HCT116 (cell line): ENCODE measurements at regions not wholly inside any gene's neighbourhood (a gene's known extent, or its start where the extent isn't known, plus 50 kb on each side); places are given as distances from the start of the nearest gene placed in this dataset.

Experiments used
- ATF3 ChIP-seq: IDR thresholded peaks from 2 replicates; pipeline ENCODE4 v1.6.1; 2012
- CEBPB ChIP-seq: IDR thresholded peaks from 2 replicates; pipeline ENCODE4 v1.6.1; 2012; ENCODE audit warnings: low read depth
- EZH2 ChIP-seq: fragments of 200-600 bp; sonication (generic); IDR thresholded peaks from 2 replicates; pipeline ENCODE4 v1.6.1; 2017; ENCODE audit warnings: antibody characterized with exemption, mixed run types
- EZH2phosphoT487 ChIP-seq: fragments of 200-600 bp; IDR thresholded peaks from 2 replicates; pipeline ENCODE4 v1.6.1; 2018; ENCODE audit warnings: antibody characterized with exemption, borderline replicate concordance
- JUND ChIP-seq: IDR thresholded peaks from 2 replicates; pipeline ENCODE4 v1.6.1; 2012
- POLR2A ChIP-seq: IDR thresholded peaks from 2 replicates; pipeline ENCODE4 v1.7.0; 2011; ENCODE audit warnings: borderline replicate concordance; ENCODE audit not compliant: insufficient read depth, insufficient read length; ENCODE audit errors: extremely low read depth
- POLR2AphosphoS5 ChIP-seq: IDR thresholded peaks from 2 replicates; pipeline ENCODE4 v1.6.1; 2011; ENCODE audit warnings: mild to moderate bottlenecking, low read depth, low read length, moderate library complexity
- SIN3A ChIP-seq: IDR thresholded peaks from 2 replicates; pipeline ENCODE4 v1.6.1; 2012; ENCODE audit warnings: low read depth
- SP1 ChIP-seq: IDR thresholded peaks from 2 replicates; pipeline ENCODE4 v1.6.1; 2012; ENCODE audit warnings: low read depth
- YY1 ChIP-seq: IDR thresholded peaks from 2 replicates; pipeline ENCODE4 v1.6.1; 2011; ENCODE audit warnings: low read length, low read depth, moderate library complexity, mild to moderate bottlenecking; ENCODE audit not compliant: insufficient replicate concordance; ENCODE audit errors: extremely low read depth
- TF ChIP-seq, protein P1 (sequence below), 3 experiments: fragments of 200-600 bp in 1 of 3; sonication (generic) in 1 of 3; IDR thresholded peaks in 2 of 3; conservative IDR thresholded peaks in 1 of 3; 2 replicates each; pipeline ENCODE4 v1.5.1; 2012 to 2017; ENCODE audit warnings: low read depth in 2 of 3, low read length in 2 of 3, antibody characterized with exemption in 1 of 3, borderline replicate concordance in 1 of 3, control low read depth in 1 of 3, mild to moderate bottlenecking in 1 of 3, mixed read lengths in 1 of 3, mixed run types in 1 of 3, moderate library complexity in 1 of 3; ENCODE audit not compliant: insufficient read depth in 1 of 3
- TF ChIP-seq, protein P2 (sequence below): IDR thresholded peaks from 2 replicates; pipeline ENCODE4 v1.6.1; 2012; ENCODE audit warnings: low read depth

- TF ChIP-seq, protein P1, sequence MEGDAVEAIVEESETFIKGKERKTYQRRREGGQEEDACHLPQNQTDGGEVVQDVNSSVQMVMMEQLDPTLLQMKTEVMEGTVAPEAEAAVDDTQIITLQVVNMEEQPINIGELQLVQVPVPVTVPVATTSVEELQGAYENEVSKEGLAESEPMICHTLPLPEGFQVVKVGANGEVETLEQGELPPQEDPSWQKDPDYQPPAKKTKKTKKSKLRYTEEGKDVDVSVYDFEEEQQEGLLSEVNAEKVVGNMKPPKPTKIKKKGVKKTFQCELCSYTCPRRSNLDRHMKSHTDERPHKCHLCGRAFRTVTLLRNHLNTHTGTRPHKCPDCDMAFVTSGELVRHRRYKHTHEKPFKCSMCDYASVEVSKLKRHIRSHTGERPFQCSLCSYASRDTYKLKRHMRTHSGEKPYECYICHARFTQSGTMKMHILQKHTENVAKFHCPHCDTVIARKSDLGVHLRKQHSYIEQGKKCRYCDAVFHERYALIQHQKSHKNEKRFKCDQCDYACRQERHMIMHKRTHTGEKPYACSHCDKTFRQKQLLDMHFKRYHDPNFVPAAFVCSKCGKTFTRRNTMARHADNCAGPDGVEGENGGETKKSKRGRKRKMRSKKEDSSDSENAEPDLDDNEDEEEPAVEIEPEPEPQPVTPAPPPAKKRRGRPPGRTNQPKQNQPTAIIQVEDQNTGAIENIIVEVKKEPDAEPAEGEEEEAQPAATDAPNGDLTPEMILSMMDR (IDR thresholded peaks at IDR 0.05 in 2 of 3, conservative IDR thresholded peaks at IDR 0.05 in 1 of 3; ENCODE audit: borderline replicate concordance in 1 of 3, insufficient read depth in 1 of 3, low read depth in 2 of 3, low read length in 2 of 3), result no peak
- no peak for TF ChIP-seq YY1
- TF ChIP-seq POLR2A, result no peak
- no peak for TF ChIP-seq POLR2AphosphoS5
- no peak for TF ChIP-seq SP1
- TF ChIP-seq EZH2phosphoT487, result no peak
- TF ChIP-seq CEBPB, result no peak
- no peak for TF ChIP-seq JUND
- TF ChIP-seq SIN3A, result no peak
- no peak for TF ChIP-seq EZH2
- TF ChIP-seq ATF3, result no peak
- TF ChIP-seq, protein P2, sequence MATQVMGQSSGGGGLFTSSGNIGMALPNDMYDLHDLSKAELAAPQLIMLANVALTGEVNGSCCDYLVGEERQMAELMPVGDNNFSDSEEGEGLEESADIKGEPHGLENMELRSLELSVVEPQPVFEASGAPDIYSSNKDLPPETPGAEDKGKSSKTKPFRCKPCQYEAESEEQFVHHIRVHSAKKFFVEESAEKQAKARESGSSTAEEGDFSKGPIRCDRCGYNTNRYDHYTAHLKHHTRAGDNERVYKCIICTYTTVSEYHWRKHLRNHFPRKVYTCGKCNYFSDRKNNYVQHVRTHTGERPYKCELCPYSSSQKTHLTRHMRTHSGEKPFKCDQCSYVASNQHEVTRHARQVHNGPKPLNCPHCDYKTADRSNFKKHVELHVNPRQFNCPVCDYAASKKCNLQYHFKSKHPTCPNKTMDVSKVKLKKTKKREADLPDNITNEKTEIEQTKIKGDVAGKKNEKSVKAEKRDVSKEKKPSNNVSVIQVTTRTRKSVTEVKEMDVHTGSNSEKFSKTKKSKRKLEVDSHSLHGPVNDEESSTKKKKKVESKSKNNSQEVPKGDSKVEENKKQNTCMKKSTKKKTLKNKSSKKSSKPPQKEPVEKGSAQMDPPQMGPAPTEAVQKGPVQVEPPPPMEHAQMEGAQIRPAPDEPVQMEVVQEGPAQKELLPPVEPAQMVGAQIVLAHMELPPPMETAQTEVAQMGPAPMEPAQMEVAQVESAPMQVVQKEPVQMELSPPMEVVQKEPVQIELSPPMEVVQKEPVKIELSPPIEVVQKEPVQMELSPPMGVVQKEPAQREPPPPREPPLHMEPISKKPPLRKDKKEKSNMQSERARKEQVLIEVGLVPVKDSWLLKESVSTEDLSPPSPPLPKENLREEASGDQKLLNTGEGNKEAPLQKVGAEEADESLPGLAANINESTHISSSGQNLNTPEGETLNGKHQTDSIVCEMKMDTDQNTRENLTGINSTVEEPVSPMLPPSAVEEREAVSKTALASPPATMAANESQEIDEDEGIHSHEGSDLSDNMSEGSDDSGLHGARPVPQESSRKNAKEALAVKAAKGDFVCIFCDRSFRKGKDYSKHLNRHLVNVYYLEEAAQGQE, result no peak
Measured at GRCh38 chrX:28126886-28127285, 145.6 kb upstream of the DCAF8L1 start.
